ENCODE measurements at regions not wholly inside any gene's neighbourhood (a gene's known extent, or its start where the extent isn't known, plus 50 kb on each side); places are given as distances from the start of the nearest gene placed in this dataset.

DNA sequence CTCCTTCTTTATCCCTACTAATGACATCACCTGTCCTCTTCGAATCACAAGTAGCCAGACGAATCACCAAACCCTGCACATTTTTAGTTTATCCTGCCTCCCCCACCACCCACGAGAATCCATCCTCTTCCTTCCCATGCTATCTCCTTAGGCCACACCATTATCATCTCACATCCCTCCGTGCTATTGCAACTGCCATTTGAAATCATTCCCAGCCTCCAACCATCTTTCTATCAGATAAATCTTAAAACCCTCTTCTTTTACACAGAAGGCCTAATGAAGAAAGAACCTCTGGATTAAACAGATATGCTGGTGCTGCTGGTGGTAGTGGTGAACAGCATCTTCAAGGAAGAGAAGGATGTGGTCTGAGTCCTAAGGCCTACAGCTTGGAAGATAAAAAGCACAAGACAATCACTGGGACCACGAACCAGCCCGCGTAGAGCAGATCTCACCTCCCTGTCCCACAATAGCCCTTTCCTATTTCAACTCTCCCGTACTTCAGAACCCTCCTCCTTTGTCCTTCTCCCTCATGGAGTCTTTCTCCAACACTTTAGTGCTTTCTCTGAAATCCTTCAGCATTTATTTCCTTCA lies 403.1 kb downstream of the SFMBT2 start (continued):
- TF ChIP-seq MAFF (IDR thresholded peaks at IDR 0.05; ENCODE audit: low read length) (no peak), NR2C2 (CRISPR knock-in tag; IDR thresholded peaks at IDR 0.05) (no peak), NR2C2 (tag; IDR thresholded peaks at IDR 0.05) (no peak), ZBTB17 (CRISPR knock-in tag; IDR thresholded peaks at IDR 0.05) (no peak), CBX2 (IDR thresholded peaks at IDR 0.05; ENCODE audit: insufficient read depth, low read length, poor library complexity, severe bottlenecking) (no peak), ZBED1 (IDR thresholded peaks at IDR 0.05) (no peak), SOX6 (IDR thresholded peaks at IDR 0.05) (peak; percentile 55), ZKSCAN3 (CRISPR knock-in tag; IDR thresholded peaks at IDR 0.05) (no peak), CHD2 (IDR thresholded peaks at IDR 0.05; ENCODE audit: low read depth, low read length) (no peak), ZNF507 (tag; conservative IDR thresholded peaks at IDR 0.05) (no peak), JUND (IDR thresholded peaks at IDR 0.05; ENCODE audit: borderline replicate concordance, low read depth, low read length) (peak; percentile 43; the same call in 1 of the 2 replicates), JUND (tag; IDR thresholded peaks at IDR 0.05; ENCODE audit: borderline replicate concordance, low read depth, low read length) (no peak), BHLHE40 (IDR thresholded peaks at IDR 0.05; ENCODE audit: low read length) (no peak), GATAD2B (IDR thresholded peaks at IDR 0.05; ENCODE audit: borderline replicate concordance) (no peak), MTA2 (IDR thresholded peaks at IDR 0.05; ENCODE audit: low read depth) (peak; percentile 74), NCOR1 (IDR thresholded peaks at IDR 0.05) (peak; percentile 94)
- TF ChIP-seq, protein P1, sequence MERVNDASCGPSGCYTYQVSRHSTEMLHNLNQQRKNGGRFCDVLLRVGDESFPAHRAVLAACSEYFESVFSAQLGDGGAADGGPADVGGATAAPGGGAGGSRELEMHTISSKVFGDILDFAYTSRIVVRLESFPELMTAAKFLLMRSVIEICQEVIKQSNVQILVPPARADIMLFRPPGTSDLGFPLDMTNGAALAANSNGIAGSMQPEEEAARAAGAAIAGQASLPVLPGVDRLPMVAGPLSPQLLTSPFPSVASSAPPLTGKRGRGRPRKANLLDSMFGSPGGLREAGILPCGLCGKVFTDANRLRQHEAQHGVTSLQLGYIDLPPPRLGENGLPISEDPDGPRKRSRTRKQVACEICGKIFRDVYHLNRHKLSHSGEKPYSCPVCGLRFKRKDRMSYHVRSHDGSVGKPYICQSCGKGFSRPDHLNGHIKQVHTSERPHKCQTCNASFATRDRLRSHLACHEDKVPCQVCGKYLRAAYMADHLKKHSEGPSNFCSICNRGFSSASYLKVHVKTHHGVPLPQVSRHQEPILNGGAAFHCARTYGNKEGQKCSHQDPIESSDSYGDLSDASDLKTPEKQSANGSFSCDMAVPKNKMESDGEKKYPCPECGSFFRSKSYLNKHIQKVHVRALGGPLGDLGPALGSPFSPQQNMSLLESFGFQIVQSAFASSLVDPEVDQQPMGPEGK (CRISPR knock-in tag; IDR thresholded peaks at IDR 0.05; ENCODE audit: borderline replicate concordance): no peak
- TF ChIP-seq, protein P2, sequence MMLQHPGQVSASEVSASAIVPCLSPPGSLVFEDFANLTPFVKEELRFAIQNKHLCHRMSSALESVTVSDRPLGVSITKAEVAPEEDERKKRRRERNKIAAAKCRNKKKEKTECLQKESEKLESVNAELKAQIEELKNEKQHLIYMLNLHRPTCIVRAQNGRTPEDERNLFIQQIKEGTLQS (IDR thresholded peaks at IDR 0.05): peak; percentile 58
- TF ChIP-seq, protein P2 (CRISPR knock-in tag; conservative IDR thresholded peaks at IDR 0.05): no peak
- TF ChIP-seq, protein P3, sequence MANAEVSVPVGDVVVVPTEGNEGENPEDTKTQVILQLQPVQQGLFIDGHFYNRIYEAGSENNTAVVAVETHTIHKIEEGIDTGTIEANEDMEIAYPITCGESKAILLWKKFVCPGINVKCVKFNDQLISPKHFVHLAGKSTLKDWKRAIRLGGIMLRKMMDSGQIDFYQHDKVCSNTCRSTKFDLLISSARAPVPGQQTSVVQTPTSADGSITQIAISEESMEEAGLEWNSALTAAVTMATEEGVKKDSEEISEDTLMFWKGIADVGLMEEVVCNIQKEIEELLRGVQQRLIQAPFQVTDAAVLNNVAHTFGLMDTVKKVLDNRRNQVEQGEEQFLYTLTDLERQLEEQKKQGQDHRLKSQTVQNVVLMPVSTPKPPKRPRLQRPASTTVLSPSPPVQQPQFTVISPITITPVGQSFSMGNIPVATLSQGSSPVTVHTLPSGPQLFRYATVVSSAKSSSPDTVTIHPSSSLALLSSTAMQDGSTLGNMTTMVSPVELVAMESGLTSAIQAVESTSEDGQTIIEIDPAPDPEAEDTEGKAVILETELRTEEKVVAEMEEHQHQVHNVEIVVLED (CRISPR knock-in tag; IDR thresholded peaks at IDR 0.05): no peak
- TF ChIP-seq, protein P4, sequence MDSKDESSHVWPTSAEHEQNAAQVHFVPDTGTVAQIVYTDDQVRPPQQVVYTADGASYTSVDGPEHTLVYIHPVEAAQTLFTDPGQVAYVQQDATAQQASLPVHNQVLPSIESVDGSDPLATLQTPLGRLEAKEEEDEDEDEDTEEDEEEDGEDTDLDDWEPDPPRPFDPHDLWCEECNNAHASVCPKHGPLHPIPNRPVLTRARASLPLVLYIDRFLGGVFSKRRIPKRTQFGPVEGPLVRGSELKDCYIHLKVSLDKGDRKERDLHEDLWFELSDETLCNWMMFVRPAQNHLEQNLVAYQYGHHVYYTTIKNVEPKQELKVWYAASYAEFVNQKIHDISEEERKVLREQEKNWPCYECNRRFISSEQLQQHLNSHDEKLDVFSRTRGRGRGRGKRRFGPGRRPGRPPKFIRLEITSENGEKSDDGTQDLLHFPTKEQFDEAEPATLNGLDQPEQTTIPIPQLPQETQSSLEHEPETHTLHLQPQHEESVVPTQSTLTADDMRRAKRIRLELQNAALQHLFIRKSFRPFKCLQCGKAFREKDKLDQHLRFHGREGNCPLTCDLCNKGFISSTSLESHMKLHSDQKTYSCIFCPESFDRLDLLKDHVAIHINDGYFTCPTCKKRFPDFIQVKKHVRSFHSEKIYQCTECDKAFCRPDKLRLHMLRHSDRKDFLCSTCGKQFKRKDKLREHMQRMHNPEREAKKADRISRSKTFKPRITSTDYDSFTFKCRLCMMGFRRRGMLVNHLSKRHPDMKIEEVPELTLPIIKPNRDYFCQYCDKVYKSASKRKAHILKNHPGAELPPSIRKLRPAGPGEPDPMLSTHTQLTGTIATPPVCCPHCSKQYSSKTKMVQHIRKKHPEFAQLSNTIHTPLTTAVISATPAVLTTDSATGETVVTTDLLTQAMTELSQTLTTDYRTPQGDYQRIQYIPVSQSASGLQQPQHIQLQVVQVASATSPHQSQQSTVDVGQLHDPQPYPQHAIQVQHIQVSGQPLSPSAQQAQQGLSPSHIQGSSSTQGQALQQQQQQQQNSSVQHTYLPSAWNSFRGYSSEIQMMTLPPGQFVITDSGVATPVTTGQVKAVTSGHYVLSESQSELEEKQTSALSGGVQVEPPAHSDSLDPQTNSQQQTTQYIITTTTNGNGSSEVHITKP (IDR thresholded peaks at IDR 0.05; ENCODE audit: partially characterized antibody): no peak
